Esophagus mucosa (tissue), 1 donor: ENCODE measurements at regions not wholly inside any gene's neighbourhood (a gene's known extent, or its start where the extent isn't known, plus 50 kb on each side); places are given as distances from the start of the nearest gene placed in this dataset.
"Not testable (repeated sequence)": the region's sequence is repeated elsewhere in the genome, so short reads cannot be mapped to it uniquely, and the experiment has no call there.

ENCODE experiments used
- ATAC-seq: fragments of 200-7000 bp; cut with Tn5 transposase; one replicate; pipeline ENCODE4 v1.9.1; 2020
- donor health status: DM: yes; HTN: yes; CAD: no.

GRCh38 chr11:22479971-22480720 lies 142.0 kb downstream of the SLC17A6 start:
- no peak for ATAC-seq

- no peak for ATAC-seq
These were observed 141.0 kb downstream of the SLC17A6 start for GRCh38 chr11:22479208-22479607.

GRCh38 chr11:22478169-22478568 lies 140.0 kb downstream of the SLC17A6 start:
- ATAC-seq, result no peak

GRCh38 chr11:22477312-22477711 lies 139.1 kb downstream of the SLC17A6 start:
- peak; percentile 56 for ATAC-seq

DNA sequence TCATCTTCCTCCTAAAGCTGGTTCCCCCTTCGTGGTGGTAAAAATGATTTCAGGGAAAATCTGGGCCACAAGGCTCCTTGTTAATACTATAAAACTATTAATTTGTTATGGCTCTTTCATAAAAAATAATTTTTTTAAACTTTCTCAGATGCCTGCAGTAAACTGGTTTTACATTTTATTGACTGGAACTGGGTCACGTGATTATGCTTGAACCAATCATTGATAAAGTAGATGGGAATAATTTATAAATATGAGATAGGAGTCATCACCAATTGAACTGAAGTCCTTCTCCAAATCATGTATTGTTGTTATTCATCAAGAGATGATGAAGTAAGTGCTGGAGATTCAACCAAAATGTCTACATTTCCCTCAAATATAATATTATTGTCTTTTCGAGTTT lies 138.4 kb downstream of the SLC17A6 start:
- no peak for ATAC-seq

DNA sequence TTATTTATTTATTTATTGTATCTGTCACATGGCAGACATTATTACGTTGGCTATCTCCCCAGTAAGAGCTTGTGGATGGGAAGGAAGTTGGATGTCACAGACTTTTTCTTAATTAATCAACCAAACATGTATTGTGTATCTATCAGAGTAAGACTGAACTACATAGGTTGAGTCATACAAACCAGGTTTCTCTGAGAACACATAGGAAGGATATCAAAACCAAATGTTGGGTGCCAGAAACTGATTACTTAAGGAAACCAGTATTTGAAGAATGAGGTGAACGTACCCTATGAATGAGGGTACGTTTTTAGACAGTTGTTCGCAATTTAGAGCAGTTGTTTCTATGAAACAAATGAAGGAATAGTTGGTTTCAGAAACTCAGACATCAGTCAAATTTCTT lies 136.4 kb downstream of the SLC17A6 start:
- no peak for ATAC-seq

DNA sequence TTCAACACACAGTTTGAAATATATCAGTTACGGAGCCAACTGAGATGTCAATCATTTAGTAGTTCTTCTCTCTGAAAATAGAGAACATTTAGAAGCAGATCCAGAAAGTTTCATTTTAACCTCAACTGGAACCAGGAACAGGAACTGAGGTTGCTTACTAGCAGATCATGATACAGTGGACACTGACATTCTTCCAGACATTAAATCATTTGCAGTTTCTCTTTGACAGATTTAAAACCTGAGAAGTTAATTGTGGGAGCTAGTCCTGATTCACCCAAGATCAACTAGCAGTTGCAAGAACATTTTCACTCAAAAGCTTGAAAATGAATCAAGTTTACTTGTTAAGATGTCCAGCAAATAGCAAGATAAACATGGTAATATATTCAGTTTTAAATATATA lies 135.4 kb downstream of the SLC17A6 start:
- ATAC-seq, result no peak

DNA sequence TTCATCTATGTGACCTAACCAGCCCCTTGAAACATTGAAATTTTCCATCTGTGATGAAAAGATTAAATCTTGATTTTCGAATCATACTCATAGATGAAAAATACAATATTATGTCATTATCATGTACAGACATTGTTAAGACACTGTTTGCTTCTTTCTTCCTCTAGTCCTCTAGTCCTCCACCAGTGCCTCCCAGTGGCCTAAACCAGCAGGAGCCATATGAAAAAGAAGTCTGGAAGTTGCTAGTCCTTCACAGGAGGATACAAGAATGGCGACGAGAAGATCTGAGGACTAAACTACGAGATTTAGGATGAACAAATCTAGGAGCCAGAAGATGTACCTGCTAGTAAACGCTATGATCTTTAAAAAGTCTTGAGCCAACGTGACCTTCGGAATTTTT lies 134.1 kb downstream of the SLC17A6 start:
- no peak for ATAC-seq

- ATAC-seq, result no peak
These were observed 133.2 kb downstream of the SLC17A6 start for GRCh38 chr11:22471385-22471784.

DNA sequence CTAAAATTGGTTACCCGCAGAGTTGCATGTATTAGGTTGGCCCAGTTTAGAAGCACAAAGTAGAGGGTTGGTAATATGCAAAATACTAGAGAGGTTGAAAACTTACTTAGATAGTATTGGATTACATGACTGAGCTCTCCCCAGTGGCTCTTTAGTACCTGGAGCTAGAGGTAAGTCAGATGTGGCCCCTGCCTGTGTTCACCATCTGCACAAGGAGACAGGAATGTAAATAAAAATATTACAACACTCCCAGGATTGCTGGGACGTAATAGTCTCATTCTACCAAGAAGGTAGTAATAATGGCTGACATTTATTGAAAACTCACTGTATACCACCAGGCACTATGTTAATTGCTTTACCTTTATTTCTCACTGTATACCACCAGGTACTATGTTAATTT lies 129.6 kb downstream of the SLC17A6 start:
- ATAC-seq, result no peak

DNA sequence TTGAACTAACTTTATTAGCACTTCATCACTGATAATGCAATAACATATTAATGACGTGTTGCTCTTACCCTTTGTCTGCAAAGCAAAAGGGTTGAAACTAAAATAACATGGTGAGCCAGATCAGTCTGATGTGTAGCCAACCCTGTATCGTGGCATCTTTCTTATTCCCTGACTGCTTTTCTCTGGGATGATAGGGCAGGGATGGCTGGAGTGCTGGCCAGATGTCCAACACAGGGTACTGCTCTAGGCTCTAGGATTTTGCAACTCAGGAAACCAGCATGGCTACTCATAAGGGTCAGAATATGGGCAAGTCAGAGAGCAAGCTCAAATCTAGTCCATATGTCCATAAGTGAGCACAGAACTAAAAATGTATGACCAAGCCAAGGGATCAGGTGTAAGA lies 129.1 kb downstream of the SLC17A6 start:
- no peak for ATAC-seq

- ATAC-seq, result peak; percentile 97
These were observed 128.6 kb downstream of the SLC17A6 start for GRCh38 chr11:22466809-22467208.

GRCh38 chr11:22466351-22466750 lies 128.2 kb downstream of the SLC17A6 start:
- no peak for ATAC-seq

GRCh38 chr11:22465620-22466019 lies 127.4 kb downstream of the SLC17A6 start:
- ATAC-seq, result no peak

- no peak for ATAC-seq
These were observed 123.4 kb downstream of the SLC17A6 start for GRCh38 chr11:22461626-22462025.

DNA sequence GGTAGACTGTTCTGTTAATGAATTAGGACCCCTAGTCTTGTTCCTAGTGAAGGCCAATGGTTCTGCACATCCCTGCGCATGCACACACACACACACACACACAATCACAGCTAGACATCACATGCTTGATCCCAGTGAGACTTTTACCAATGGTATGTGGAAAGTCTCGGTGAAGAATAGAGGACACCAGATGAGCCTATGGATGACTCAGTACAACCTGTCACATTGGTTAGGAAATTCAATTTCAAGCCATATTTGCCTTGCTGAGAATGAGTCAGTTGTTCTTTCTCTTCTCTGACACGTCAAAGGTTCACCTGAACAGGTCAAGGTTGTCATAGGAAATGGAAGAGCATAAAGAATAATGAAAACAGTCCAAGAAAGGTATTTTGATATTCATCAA lies 122.0 kb downstream of the SLC17A6 start:
- peak; percentile 77 for ATAC-seq

GRCh38 chr11:22459048-22459447 lies 120.9 kb downstream of the SLC17A6 start:
- ATAC-seq, result peak; percentile 63

GRCh38 chr11:22458161-22458560 lies 120.0 kb downstream of the SLC17A6 start:
- ATAC-seq, result no peak

DNA sequence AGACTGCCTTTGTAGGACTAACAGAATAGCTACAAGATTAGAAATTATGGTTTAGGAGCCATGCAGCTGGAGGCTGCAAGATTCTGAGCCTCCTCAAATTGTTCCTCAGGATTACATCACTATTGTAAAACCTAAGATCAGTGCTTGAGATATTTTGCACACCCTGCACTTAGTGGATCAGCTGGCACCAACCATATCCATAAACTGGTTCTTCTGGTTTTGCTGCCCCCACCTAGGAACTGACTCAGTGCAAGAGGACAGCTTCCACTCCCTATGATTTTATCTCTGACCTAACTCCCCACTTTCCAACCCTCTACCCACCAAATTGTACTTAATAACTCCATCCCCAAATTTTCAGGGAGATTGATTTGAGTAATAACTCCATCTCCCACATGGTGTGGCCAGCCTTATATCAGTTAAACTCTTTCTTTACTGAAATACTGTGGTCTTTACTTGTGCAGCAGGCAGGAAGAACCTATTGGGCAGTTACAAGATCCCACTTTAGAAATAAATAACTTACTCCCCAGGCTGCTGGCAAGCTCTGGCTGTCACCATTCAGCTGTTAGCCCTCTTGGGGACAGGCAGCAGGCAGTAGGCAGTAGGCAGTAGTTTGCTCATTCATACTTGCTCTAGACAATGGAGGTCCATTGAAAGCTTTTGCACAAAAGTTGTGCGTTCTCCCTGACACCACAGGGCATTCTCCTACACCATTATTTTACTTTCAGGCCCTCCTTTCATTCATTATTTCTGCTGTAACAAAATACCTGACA lies 119.0 kb downstream of the SLC17A6 start:
- peak; percentile 94 for ATAC-seq

DNA sequence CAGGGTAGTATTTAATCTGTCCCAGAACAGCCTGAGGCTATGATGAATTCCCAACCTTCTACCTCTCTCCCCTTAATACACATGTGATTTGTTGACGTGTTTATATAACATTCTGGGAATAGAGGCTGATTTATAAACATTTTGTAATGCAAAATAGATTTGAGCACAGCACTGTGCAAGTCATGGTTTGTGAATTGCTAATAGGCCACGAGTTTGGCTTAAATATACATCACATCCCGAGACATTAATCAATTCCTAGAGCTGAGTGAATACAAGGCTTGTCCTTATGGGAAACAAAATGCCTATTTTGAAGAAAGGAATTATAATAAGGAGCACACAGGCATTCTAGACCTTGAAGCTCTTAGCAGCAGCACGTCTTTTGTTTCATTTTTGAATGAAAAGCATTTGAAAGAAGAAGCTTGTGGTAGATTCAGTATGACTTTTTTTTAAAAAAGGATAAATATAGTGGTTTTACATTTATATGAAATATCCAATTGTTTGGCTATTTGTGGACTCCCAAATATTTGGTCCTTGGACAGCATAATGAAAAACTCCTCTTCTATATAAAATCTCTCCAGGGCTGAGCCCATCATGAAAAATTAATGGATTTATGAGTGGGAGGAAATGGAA lies 116.4 kb downstream of the SLC17A6 start:
- ATAC-seq, result no peak

DNA sequence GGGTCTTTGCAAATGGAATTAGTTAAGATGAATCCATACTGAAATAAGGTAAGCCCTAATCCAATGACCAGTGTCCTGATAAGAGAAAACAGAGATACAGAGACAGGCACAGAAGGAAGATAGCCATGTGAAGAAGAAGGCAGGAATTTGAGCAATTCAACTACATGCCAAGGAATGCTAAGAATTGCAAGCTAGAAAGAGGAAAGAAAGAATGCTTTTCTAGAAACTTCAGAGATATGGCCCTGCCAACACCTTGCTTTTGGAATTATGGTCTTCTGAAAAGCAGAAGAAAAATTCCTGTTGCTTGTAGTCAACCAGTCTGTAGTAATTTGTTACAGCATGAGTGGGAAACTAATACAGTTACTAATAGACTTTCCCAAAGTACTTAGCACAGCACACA lies 111.3 kb downstream of the SLC17A6 start:
- ATAC-seq, result no peak

- ATAC-seq, result no peak
These were observed 105.9 kb downstream of the SLC17A6 start for GRCh38 chr11:22444076-22444475.

DNA sequence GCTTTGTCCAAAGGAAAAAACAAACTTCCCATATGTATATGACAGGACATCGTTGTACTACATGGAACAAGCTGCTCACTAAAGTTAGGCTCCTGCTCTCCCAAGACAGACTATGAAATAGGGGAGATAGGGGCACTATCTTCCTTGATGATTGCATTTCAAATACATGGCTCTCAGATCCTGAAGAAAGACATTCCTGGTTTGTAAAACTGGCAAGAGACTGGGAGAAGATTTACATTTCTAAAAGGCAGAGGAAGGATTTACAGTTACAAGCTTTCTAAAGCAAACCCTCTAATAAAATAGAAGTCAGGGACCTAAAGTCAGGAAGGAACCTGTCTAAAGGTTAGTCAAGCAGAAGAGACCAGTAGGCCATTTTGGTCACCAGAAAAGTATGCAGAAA lies 103.7 kb downstream of the SLC17A6 start:
- ATAC-seq, result no peak

DNA sequence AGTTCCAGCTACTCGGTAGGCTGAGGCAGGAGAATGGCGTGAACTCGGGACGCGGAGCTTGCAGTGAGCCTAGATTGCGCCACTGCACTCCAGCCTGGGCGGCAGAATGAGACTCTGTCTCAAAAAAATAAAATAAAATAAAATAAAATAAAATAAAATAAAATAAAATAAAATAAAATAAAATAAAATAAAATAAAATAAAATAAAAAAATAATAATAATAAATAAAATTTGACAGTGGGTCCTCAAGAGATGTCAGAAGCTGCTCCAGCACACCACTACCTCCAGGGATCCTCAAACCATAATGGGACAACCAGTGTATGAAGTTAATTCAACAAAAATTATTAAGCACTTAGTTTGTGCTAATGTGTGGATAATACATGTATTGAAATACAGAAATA lies 97.4 kb downstream of the SLC17A6 start:
- ATAC-seq, result not testable (repeated sequence)
